Osteoblast (primary cell): ENCODE measurements at regions not wholly inside any gene's neighbourhood (a gene's known extent, or its start where the extent isn't known, plus 50 kb on each side); places are given as distances from the start of the nearest gene placed in this dataset.

Experiments used
- DNase-seq: peaks from one replicate; pipeline ENCODE4 v3.0.0; 2011; ENCODE audit warnings: low spot score, mixed read lengths; ENCODE audit not compliant: insufficient read length; ENCODE audit errors: missing footprints
- H2AFZ ChIP-seq: 2 replicates; pipeline ENCODE4 v1.6.0; 2011; ENCODE audit warnings: mild to moderate bottlenecking, low read length
- H3K27ac ChIP-seq: 2 replicates; pipeline ENCODE4 v1.5.1; 2011; ENCODE audit warnings: mild to moderate bottlenecking, low read depth, low read length, moderate library complexity
- H3K27me3 ChIP-seq: 2 replicates; pipeline ENCODE4 v1.6.0; 2012; ENCODE audit warnings: mild to moderate bottlenecking, control low read depth, inconsistent platforms, low read length, moderate library complexity; ENCODE audit not compliant: insufficient read depth
- H3K36me3 ChIP-seq: 2 replicates; pipeline ENCODE4 v1.5.1; 2011; ENCODE audit warnings: mild to moderate bottlenecking, low read length, control low read depth, moderate library complexity; ENCODE audit not compliant: insufficient read depth
- H3K4me1 ChIP-seq: 2 replicates; pipeline ENCODE4 v1.5.1; 2011; ENCODE audit warnings: mild to moderate bottlenecking, low read length, control low read depth, moderate library complexity; ENCODE audit not compliant: insufficient read depth
- H3K4me2 ChIP-seq: 2 replicates; pipeline ENCODE4 v1.6.0; 2011; ENCODE audit warnings: mild to moderate bottlenecking, low read length; ENCODE audit not compliant: insufficient read depth
- H3K4me3 ChIP-seq: fragments of 200-600 bp; sonication (generic); 3 replicates; pipeline ENCODE4 v1.5.1; 2012; ENCODE audit warnings: mild to moderate bottlenecking, low read length, inconsistent platforms; ENCODE audit not compliant: insufficient read depth
- H3K79me2 ChIP-seq: 2 replicates; pipeline ENCODE4 v1.6.0; 2012; ENCODE audit warnings: mild to moderate bottlenecking, low read length, control low read depth, inconsistent platforms; ENCODE audit not compliant: insufficient read depth
- H3K9me3 ChIP-seq: 2 replicates; pipeline ENCODE4 v1.5.1; 2011; ENCODE audit warnings: low read depth, low read length, control low read depth
- H4K20me1 ChIP-seq: 2 replicates; pipeline ENCODE4 v1.6.0; 2012; ENCODE audit warnings: mild to moderate bottlenecking, low read length, control low read depth; ENCODE audit not compliant: insufficient read depth
- CTCF ChIP-seq: IDR thresholded peaks from 2 replicates; pipeline ENCODE4 v1.5.1; 2011; ENCODE audit warnings: mild to moderate bottlenecking, low read depth, low read length, moderate library complexity; ENCODE audit errors: extremely low read depth

- Histone ChIP-seq H3K4me3 (no peak overlapping the region), H3K27me3 (no peaks in the 10 kb centered on the region), H2AFZ (peak overlapping the region; percentile 7)
These were observed 94.1 kb upstream of the KLF6 start for GRCh38 chr10:3879073-3879472.

GRCh38 chr10:3877211-3878000, 92.4 kb upstream of the KLF6 start:
- peak; percentile 87 for DNase-seq
- no peak overlapping the region for H2AFZ ChIP-seq

More at GRCh38 chr10:3879073-3879472, 94.1 kb upstream of the KLF6 start:
- H3K4me2 ChIP-seq: no peak overlapping the region
- H3K36me3 ChIP-seq: no peaks in the 10 kb centered on the region
- H3K79me2 ChIP-seq: no peaks in the 10 kb centered on the region
- no peak overlapping the region for H3K27ac ChIP-seq
- H3K9me3 ChIP-seq: no peaks in the 10 kb centered on the region
- H4K20me1 ChIP-seq: no peaks in the 10 kb centered on the region
- TF ChIP-seq CTCF: no peak
- H3K4me1 ChIP-seq: peaks cover 20% of the 10 kb centered on the region
- no peak for DNase-seq

GRCh38 chr10:3876350-3876962, 91.4 kb upstream of the KLF6 start:
- H4K20me1 ChIP-seq: no peaks in the 10 kb centered on the region
- no peaks in the 10 kb centered on the region for H3K9me3 ChIP-seq
- no peak for DNase-seq
- no peaks in the 10 kb centered on the region for H3K27me3 ChIP-seq
- H3K27ac ChIP-seq: peak overlapping the region; percentile 62
- no peaks in the 10 kb centered on the region for H3K79me2 ChIP-seq
- H3K4me2 ChIP-seq: peak overlapping the region; percentile 28
- TF ChIP-seq CTCF: no peak
- H3K4me3 ChIP-seq: no peak overlapping the region
- H2AFZ ChIP-seq: no peak overlapping the region
- H3K4me1 ChIP-seq: peaks cover 20% of the 10 kb centered on the region
- no peaks in the 10 kb centered on the region for H3K36me3 ChIP-seq

More at GRCh38 chr10:3877211-3878000, 92.4 kb upstream of the KLF6 start:
- Histone ChIP-seq H3K27ac (peak overlapping the region; percentile 62), H3K79me2 (no peaks in the 10 kb centered on the region), H4K20me1 (no peaks in the 10 kb centered on the region), H3K27me3 (no peaks in the 10 kb centered on the region), H3K4me2 (peak overlapping the region; percentile 28), H3K9me3 (no peaks in the 10 kb centered on the region), H3K4me1 (peaks cover 20% of the 10 kb centered on the region), H3K36me3 (no peaks in the 10 kb centered on the region), H3K4me3 (no peak overlapping the region)
- no peak for TF ChIP-seq CTCF

- Histone ChIP-seq H3K4me2 (no peak overlapping the region), H3K9me3 (no peaks in the 10 kb centered on the region), H3K4me3 (no peak overlapping the region), H3K4me1 (peaks cover 20% of the 10 kb centered on the region), H2AFZ (no peak overlapping the region), H3K36me3 (no peaks in the 10 kb centered on the region), H3K79me2 (no peaks in the 10 kb centered on the region), H4K20me1 (no peaks in the 10 kb centered on the region), H3K27ac (no peak overlapping the region), H3K27me3 (no peaks in the 10 kb centered on the region)
- TF ChIP-seq CTCF: no peak
- DNase-seq: no peak
These were observed 90.8 kb upstream of the KLF6 start for GRCh38 chr10:3875842-3876235.
